Activated CD8-positive, alpha-beta memory T cell treated with anti-CD3 and anti-CD28 coated beads, Interleukin-2, amount 10 ng/mL, durations not matched to agents 7 days and 5 days (primary cell): ENCODE measurements at regions not wholly inside any gene's neighbourhood (a gene's known extent, or its start where the extent isn't known, plus 50 kb on each side); places are given as distances from the start of the nearest gene placed in this dataset.

Experiments used
- ATAC-seq: fragments of 150-1000 bp; cut with Tn5 transposase; one replicate; pipeline ENCODE4 v1.10.0; 2021; ENCODE audit warnings: moderate library complexity
- CTCF ChIA-PET: fragments of 350-600 bp; sonication (Branson Sonifier 250); formaldehyde crosslinking; loops from one replicate; lab custom pipeline; 2021; ENCODE audit warnings: antibody characterized with exemption; lab: Charles Lee
- DNase-seq: peaks from one replicate; pipeline ENCODE4 v3.0.0-alpha.2; 2020
- H3K27ac Mint-ChIP-seq: one replicate; pipeline ENCODE4 v1.8.0; 2021; ENCODE audit warnings: mild to moderate bottlenecking, mixed read lengths
- H3K27me3 Mint-ChIP-seq: one replicate; pipeline ENCODE4 v1.8.0; 2021; ENCODE audit warnings: mixed read lengths
- H3K36me3 Mint-ChIP-seq: one replicate; pipeline ENCODE4 v1.8.0; 2021; ENCODE audit warnings: mild to moderate bottlenecking, mixed read lengths
- H3K4me1 Mint-ChIP-seq: one replicate; pipeline ENCODE4 v1.8.0; 2021; ENCODE audit warnings: mixed read lengths
- H3K4me3 Mint-ChIP-seq: one replicate; pipeline ENCODE4 v1.8.0; 2021; ENCODE audit warnings: mild to moderate bottlenecking, moderate library complexity, mixed read lengths
- H3K9me3 Mint-ChIP-seq: one replicate; pipeline ENCODE4 v1.8.0; 2022; ENCODE audit warnings: low read depth, mixed read lengths

- Mint-ChIP-seq H3K9me3 (no peaks in the 10 kb centered on the region), H3K36me3 (no peaks in the 10 kb centered on the region), H3K4me1 (no peaks in the 10 kb centered on the region), H3K4me3 (no peak overlapping the region), H3K27ac (no peak overlapping the region), H3K27me3 (no peaks in the 10 kb centered on the region)
- DNase-seq (no peak), ATAC-seq (no peak)
- CTCF ChIA-PET: no interaction called here
These were observed 73.4 kb upstream of the PLS3 start for GRCh38 chrX:115487608-115488007.

GRCh38 chrX:115490814-115491213 is 70.2 kb upstream of the PLS3 start:
- DNase-seq: no peak

GRCh38 chrX:115491766-115492165 is 69.2 kb upstream of the PLS3 start:
- DNase-seq (no peak), ATAC-seq (no peak)
- Mint-ChIP-seq H3K27me3 (no peaks in the 10 kb centered on the region), H3K36me3 (no peaks in the 10 kb centered on the region), H3K4me3 (no peak overlapping the region), H3K4me1 (no peaks in the 10 kb centered on the region), H3K9me3 (no peaks in the 10 kb centered on the region), H3K27ac (no peak overlapping the region)
- CTCF ChIA-PET: no interaction called here

More at GRCh38 chrX:115490814-115491213, 70.2 kb upstream of the PLS3 start:
- no peaks in the 10 kb centered on the region for H3K9me3 Mint-ChIP-seq
- no peaks in the 10 kb centered on the region for H3K36me3 Mint-ChIP-seq
- CTCF ChIA-PET: no interaction called here
- H3K4me3 Mint-ChIP-seq: no peak overlapping the region
- no peak overlapping the region for H3K27ac Mint-ChIP-seq
- H3K4me1 Mint-ChIP-seq: no peaks in the 10 kb centered on the region
- H3K27me3 Mint-ChIP-seq: no peaks in the 10 kb centered on the region
- ATAC-seq: no peak

GRCh38 chrX:115493015-115493414 is 68.0 kb upstream of the PLS3 start:
- no peaks in the 10 kb centered on the region for H3K9me3 Mint-ChIP-seq
- H3K4me3 Mint-ChIP-seq: no peak overlapping the region
- CTCF ChIA-PET: no interaction called here
- ATAC-seq: no peak
- H3K4me1 Mint-ChIP-seq: no peaks in the 10 kb centered on the region
- no peak for DNase-seq
- H3K36me3 Mint-ChIP-seq: no peaks in the 10 kb centered on the region
- H3K27ac Mint-ChIP-seq: no peak overlapping the region
- no peaks in the 10 kb centered on the region for H3K27me3 Mint-ChIP-seq

- Mint-ChIP-seq H3K4me1 (no peaks in the 10 kb centered on the region), H3K9me3 (no peaks in the 10 kb centered on the region), H3K27me3 (no peaks in the 10 kb centered on the region), H3K36me3 (no peaks in the 10 kb centered on the region), H3K4me3 (no peak overlapping the region), H3K27ac (no peak overlapping the region)
- no peak for DNase-seq
- CTCF ChIA-PET: no interaction called here
- ATAC-seq: no peak
These were observed 66.8 kb upstream of the PLS3 start for GRCh38 chrX:115494161-115494560.

- Mint-ChIP-seq H3K27ac (no peak overlapping the region), H3K27me3 (no peaks in the 10 kb centered on the region), H3K4me1 (no peaks in the 10 kb centered on the region), H3K9me3 (no peaks in the 10 kb centered on the region), H3K4me3 (no peak overlapping the region), H3K36me3 (no peaks in the 10 kb centered on the region)
- ATAC-seq (no peak), DNase-seq (no peak)
- CTCF ChIA-PET: no interaction called here
These were observed 61.7 kb upstream of the PLS3 start for GRCh38 chrX:115499112-115499805.

- DNase-seq (no peak), ATAC-seq (no peak)
- H3K27ac Mint-ChIP-seq: no peak overlapping the region
- no peaks in the 10 kb centered on the region for H3K4me1 Mint-ChIP-seq
- H3K36me3 Mint-ChIP-seq: no peaks in the 10 kb centered on the region
- H3K4me3 Mint-ChIP-seq: no peak overlapping the region
- no peaks in the 10 kb centered on the region for H3K9me3 Mint-ChIP-seq
- no peaks in the 10 kb centered on the region for H3K27me3 Mint-ChIP-seq
- CTCF ChIA-PET: no interaction called here
These were observed 57.9 kb upstream of the PLS3 start for GRCh38 chrX:115503099-115503498.

GRCh38 chrX:115504167-115504566 is 56.8 kb upstream of the PLS3 start:
- DNase-seq (no peak), ATAC-seq (no peak)
- H3K4me1 Mint-ChIP-seq: no peaks in the 10 kb centered on the region
- CTCF ChIA-PET: no interaction called here
- H3K36me3 Mint-ChIP-seq: no peaks in the 10 kb centered on the region
- H3K27me3 Mint-ChIP-seq: no peaks in the 10 kb centered on the region
- peaks cover 2% of the 10 kb centered on the region for H3K9me3 Mint-ChIP-seq
- H3K4me3 Mint-ChIP-seq: no peak overlapping the region
- H3K27ac Mint-ChIP-seq: no peak overlapping the region
